ENCODE measurements at regions not wholly inside any gene's neighbourhood (a gene's known extent, or its start where the extent isn't known, plus 50 kb on each side); places are given as distances from the start of the nearest gene placed in this dataset.

DNA sequence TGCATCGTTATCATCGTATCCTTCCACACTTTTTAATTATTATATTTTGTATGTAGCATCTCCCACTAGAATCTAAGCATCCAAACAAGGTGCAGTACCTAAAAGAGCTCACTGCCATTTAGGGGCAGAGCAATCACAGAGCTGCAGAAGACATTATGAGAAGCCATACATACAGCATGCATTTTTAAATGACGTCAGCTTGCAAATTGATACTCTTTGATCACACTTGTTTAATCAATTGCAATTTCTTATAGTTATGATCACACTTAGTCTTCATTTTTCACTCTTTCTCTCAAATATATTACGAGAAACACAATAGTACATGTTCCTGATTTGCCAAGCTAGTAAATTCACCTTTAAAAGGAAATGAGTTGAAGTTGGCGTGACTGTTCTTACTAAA, 753.3 kb upstream of the LRRN3 start:
- H3K36me3 Mint-ChIP-seq: no peaks in the 10 kb centered on the region
- no peaks in the 10 kb centered on the region for H3K4me1 Mint-ChIP-seq (ENCODE audit: low read depth in 2 of 2)
- H3K27me3 Mint-ChIP-seq: no peaks in the 10 kb centered on the region
- DNase-seq (ENCODE audit: low spot score) (no peak), ATAC-seq (no peak)
- peaks cover 15% of the 10 kb centered on the region for H3K9me3 Mint-ChIP-seq
- H3K4me3 Mint-ChIP-seq: no peak overlapping the region
- no peak overlapping the region for H3K27ac Mint-ChIP-seq

DNA sequence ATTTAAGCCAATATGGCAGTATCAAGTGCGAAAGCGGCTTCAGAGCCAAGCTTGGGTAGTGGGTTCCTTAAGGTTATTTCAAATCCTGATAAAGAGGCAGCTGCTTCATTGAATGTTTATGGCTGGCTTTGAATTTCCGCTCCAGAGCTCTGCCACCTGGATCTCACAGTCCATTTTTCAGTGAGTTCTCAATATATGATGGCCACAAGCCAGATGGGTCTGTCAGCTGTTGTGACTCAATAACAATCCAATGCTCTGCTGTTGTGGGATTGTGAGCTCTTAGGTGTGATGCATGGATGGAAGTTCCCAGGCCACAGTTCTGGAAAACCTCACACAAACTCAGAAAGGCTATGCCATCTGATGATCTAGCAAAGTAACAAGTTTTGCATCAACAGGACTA, 743.8 kb upstream of the LRRN3 start:
- Mint-ChIP-seq H3K27ac (no peak overlapping the region), H3K9me3 (peaks cover 8% of the 10 kb centered on the region), H3K27me3 (no peaks in the 10 kb centered on the region), H3K36me3 (no peaks in the 10 kb centered on the region), H3K4me1 (ENCODE audit: low read depth in 2 of 2) (no peaks in the 10 kb centered on the region), H3K4me3 (no peak overlapping the region)
- no peak for DNase-seq (ENCODE audit: low spot score)
- no peak for ATAC-seq

DNA sequence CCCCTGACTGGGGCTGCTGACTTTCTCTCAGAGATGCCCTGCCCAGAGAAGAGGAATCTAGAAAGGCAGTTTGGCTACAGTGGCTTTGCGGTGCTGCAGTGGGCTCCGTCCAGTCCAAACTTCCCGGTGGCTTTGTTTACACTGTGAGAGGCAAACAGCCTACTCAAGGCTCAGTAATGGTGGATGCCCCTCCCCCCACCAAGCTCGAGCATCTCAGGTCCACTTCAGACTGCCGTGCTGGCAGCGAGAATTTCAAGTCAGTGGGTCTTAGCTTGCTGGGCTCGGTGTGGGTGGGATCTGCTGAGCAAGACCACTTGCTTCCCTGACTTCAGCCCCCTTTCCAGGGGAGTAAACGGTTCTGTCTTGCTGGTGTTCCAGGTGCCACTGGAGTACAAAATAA, 734.5 kb upstream of the LRRN3 start:
- Mint-ChIP-seq H3K4me3 (no peak overlapping the region), H3K4me1 (ENCODE audit: low read depth in 2 of 2) (no peaks in the 10 kb centered on the region), H3K27ac (no peak overlapping the region), H3K36me3 (peaks cover 12% of the 10 kb centered on the region), H3K9me3 (peaks cover 24% of the 10 kb centered on the region), H3K27me3 (no peaks in the 10 kb centered on the region)
- ATAC-seq (no peak), DNase-seq (ENCODE audit: low spot score) (no peak)

DNA sequence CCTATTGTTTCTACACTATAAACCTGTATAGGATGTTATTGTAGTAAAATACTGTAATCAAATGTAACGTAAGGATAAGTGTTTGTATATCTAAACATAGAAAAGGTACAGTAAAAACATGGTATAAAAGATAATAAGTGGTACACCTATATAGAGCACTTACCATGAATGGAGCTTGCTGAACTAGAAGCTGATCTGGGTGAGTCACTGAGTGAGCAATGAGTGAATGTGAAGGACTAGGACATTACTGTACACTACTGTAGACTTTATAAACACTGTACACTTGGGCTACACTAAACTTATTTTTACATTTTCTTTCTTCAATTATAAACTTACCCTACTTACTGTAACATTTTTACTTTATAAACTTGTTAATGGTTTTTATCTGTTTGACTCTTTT, 732.9 kb upstream of the LRRN3 start:
- ATAC-seq (no peak), DNase-seq (ENCODE audit: low spot score) (no peak)
- H3K4me1 Mint-ChIP-seq (ENCODE audit: low read depth in 2 of 2): no peaks in the 10 kb centered on the region
- H3K27me3 Mint-ChIP-seq: no peaks in the 10 kb centered on the region
- H3K27ac Mint-ChIP-seq: no peak overlapping the region
- no peak overlapping the region for H3K4me3 Mint-ChIP-seq
- peaks cover 12% of the 10 kb centered on the region for H3K36me3 Mint-ChIP-seq
- peaks cover 21% of the 10 kb centered on the region for H3K9me3 Mint-ChIP-seq

DNA sequence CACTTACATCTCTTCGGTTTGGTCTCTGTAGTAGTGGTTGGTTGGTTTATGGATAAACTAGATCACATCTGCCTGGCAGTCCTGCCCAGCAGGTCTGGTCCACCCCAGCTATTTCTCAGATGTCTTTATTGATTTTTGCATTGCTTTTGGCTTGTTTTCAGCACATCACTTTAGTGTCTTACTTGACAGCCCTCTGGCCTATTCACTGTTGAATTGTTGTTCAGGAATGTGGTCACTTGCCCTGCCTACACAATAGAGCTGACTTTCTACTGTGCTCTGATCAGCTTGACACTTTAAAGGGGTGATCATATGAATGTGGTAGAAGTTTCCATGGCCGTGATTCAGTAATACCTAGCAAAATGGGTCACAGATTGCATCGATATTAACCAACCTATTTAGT, 719.2 kb upstream of the LRRN3 start:
- H3K4me3 Mint-ChIP-seq: no peak overlapping the region
- H3K4me1 Mint-ChIP-seq (ENCODE audit: low read depth in 2 of 2): no peaks in the 10 kb centered on the region
- H3K36me3 Mint-ChIP-seq: no peaks in the 10 kb centered on the region
- H3K9me3 Mint-ChIP-seq: peaks cover 21% of the 10 kb centered on the region
- ATAC-seq: no peak
- no peak overlapping the region for H3K27ac Mint-ChIP-seq
- no peaks in the 10 kb centered on the region for H3K27me3 Mint-ChIP-seq
- DNase-seq (ENCODE audit: low spot score): no peak

DNA sequence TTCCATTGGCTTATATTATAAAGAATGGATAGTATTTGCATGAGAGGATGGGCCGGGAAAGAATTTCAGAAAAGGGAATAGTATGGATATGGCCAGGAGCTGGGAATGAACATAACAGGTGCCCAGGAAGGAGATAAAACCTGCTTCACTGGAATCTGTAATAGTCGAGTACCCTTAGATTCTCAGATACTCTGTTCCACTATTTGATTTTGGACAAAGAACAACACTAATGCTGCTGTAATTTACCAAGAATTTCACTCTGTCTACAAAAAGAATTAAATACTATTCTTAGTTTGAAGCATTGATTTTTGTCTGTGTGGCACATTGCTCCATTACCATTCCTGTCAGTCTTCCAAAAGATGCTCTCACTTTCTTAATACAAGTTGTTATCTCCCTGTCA, 718.2 kb upstream of the LRRN3 start:
- Mint-ChIP-seq H3K4me1 (ENCODE audit: low read depth in 2 of 2) (no peaks in the 10 kb centered on the region), H3K27me3 (no peaks in the 10 kb centered on the region), H3K36me3 (no peaks in the 10 kb centered on the region), H3K27ac (no peak overlapping the region), H3K4me3 (no peak overlapping the region), H3K9me3 (peaks cover 25% of the 10 kb centered on the region)
- DNase-seq (ENCODE audit: low spot score) (no peak), ATAC-seq (no peak)

DNA sequence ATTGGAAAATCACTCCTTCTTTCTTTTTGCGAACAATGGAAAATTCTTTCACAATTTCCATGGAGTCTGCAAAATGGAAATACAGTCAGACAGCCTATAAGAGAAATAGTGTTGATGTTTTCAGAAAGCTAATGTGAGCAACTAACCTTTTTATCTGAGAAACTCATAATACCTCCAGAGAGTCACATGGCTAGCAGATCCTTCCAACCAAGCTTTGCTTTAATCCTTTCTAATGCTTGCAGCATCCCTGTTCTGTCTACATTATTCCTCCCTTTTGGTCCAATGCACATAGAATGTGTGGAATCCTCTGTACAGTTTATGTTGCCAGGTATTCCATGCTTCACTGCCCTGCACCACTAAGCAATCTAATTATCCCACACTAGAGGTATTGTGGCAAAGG, 717.5 kb upstream of the LRRN3 start:
- DNase-seq (ENCODE audit: low spot score): no peak
- Mint-ChIP-seq H3K36me3 (no peaks in the 10 kb centered on the region), H3K27me3 (no peaks in the 10 kb centered on the region), H3K4me1 (ENCODE audit: low read depth in 2 of 2) (no peaks in the 10 kb centered on the region), H3K9me3 (peaks cover 27% of the 10 kb centered on the region), H3K4me3 (no peak overlapping the region), H3K27ac (no peak overlapping the region)
- no peak for ATAC-seq

DNA sequence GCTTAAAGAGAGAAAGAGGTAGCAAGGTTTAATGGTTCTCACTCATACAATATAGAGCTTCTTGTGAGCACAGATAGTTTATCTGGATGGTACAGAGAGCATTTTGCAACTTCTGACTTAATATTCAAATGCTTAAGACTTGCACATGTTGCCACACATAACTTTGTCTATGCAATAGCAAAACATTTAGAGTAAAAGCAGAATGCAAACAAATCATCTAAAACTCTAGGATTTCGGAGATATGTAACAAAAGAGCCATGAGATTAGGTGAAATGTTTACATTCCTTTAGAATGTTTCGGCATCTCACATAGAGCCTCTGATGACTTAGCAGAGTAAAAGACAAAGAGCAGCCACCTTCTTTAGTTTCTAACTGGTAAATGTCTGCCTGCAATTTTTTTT, 717.1 kb upstream of the LRRN3 start:
- ATAC-seq (no peak), DNase-seq (ENCODE audit: low spot score) (no peak)
- H3K27me3 Mint-ChIP-seq: no peaks in the 10 kb centered on the region
- no peak overlapping the region for H3K27ac Mint-ChIP-seq
- no peak overlapping the region for H3K4me3 Mint-ChIP-seq
- H3K4me1 Mint-ChIP-seq (ENCODE audit: low read depth in 2 of 2): no peaks in the 10 kb centered on the region
- no peaks in the 10 kb centered on the region for H3K36me3 Mint-ChIP-seq
- peaks cover 27% of the 10 kb centered on the region for H3K9me3 Mint-ChIP-seq

DNA sequence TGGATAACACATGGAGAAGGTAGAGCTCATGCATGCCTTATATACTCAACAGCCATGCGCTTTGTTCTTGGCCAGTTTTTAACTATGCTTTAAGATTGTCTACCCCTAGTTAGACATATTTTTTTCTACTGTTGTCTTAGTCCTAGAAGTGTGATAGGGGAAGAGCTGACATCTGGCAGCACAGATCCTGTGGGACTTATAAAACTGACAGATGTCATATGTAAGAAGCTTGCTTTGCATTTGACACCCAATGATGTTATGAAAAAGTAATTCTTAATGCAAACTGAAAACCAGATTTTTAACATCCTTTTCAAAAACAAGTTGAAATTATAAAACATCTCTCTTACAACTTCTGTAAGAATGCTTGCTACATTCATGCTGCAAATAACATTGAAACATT, 715.9 kb upstream of the LRRN3 start:
- H3K4me3 Mint-ChIP-seq: no peak overlapping the region
- H3K27me3 Mint-ChIP-seq: no peaks in the 10 kb centered on the region
- H3K36me3 Mint-ChIP-seq: no peaks in the 10 kb centered on the region
- ATAC-seq: no peak
- no peak for DNase-seq (ENCODE audit: low spot score)
- H3K4me1 Mint-ChIP-seq (ENCODE audit: low read depth in 2 of 2): no peaks in the 10 kb centered on the region
- H3K9me3 Mint-ChIP-seq: peaks cover 23% of the 10 kb centered on the region
- no peak overlapping the region for H3K27ac Mint-ChIP-seq

DNA sequence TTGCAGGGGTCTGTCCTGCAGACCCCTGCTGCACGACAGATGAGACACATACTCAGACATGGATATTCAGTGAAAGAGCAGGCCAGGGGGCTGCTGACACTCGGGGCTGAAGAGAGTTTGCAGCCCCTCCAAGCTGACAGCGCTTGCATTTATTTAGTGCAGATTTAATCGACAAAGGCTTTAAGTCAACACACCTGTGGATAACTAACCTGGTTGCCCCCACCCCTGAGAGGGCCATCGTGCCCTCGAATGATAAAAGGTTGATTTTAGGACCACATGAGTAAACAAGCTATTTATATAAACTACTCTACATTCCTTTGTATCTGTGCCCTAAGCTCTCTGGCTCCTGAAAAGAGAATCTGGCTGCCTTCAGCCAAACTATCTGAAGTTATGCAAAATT, 708.2 kb upstream of the LRRN3 start:
- Mint-ChIP-seq H3K27me3 (no peaks in the 10 kb centered on the region), H3K9me3 (peaks cover 13% of the 10 kb centered on the region), H3K4me3 (no peak overlapping the region), H3K27ac (no peak overlapping the region), H3K36me3 (no peaks in the 10 kb centered on the region), H3K4me1 (ENCODE audit: low read depth in 2 of 2) (no peaks in the 10 kb centered on the region)
- ATAC-seq (no peak), DNase-seq (ENCODE audit: low spot score) (no peak)

DNA sequence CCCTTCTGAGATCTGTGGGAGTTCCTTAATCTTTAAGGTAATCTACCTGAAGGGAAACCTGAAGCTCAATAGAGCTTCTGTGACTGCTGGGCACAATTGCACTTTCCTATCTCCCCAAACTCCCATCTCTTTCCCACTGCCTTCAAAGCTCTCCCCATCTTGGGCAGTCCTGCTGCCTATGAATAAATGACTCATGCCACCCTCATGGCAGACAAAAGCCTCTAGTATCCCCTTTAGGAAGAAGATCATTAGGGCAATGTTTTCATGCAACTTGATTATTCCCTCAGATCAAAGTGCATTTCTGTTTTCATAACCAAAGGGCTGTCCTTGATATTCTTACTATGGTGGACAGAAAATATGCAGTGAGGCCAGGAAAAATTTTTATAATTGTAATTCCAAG, 704.9 kb upstream of the LRRN3 start:
- Mint-ChIP-seq H3K27ac (no peak overlapping the region), H3K27me3 (no peaks in the 10 kb centered on the region), H3K4me1 (ENCODE audit: low read depth in 2 of 2) (no peaks in the 10 kb centered on the region), H3K4me3 (no peak overlapping the region), H3K36me3 (no peaks in the 10 kb centered on the region), H3K9me3 (peaks cover 17% of the 10 kb centered on the region)
- ATAC-seq (no peak), DNase-seq (ENCODE audit: low spot score) (no peak)

DNA sequence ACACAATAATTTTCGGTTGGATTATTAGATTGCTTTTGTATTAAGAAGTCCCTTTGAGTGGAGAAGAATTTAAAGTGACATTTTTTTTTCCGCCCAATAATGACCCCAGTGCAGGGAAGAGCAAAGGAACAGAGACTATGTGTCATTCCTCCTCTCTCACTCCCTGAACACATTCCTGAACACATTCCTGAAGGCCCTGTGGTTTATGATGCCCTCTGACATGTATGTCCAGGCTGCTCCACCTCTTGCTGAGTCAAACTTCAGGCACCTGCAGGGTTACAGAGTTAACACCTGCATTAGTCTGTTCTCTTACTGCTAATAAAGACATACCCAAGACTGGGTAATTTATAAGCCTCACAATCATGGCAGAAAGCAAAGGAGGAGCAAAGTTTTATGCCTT, 704.0 kb upstream of the LRRN3 start:
- no peaks in the 10 kb centered on the region for H3K27me3 Mint-ChIP-seq
- no peak overlapping the region for H3K27ac Mint-ChIP-seq
- no peak for ATAC-seq
- H3K4me3 Mint-ChIP-seq: no peak overlapping the region
- H3K9me3 Mint-ChIP-seq: peaks cover 17% of the 10 kb centered on the region
- H3K4me1 Mint-ChIP-seq (ENCODE audit: low read depth in 2 of 2): no peaks in the 10 kb centered on the region
- no peak for DNase-seq (ENCODE audit: low spot score)
- no peaks in the 10 kb centered on the region for H3K36me3 Mint-ChIP-seq

DNA sequence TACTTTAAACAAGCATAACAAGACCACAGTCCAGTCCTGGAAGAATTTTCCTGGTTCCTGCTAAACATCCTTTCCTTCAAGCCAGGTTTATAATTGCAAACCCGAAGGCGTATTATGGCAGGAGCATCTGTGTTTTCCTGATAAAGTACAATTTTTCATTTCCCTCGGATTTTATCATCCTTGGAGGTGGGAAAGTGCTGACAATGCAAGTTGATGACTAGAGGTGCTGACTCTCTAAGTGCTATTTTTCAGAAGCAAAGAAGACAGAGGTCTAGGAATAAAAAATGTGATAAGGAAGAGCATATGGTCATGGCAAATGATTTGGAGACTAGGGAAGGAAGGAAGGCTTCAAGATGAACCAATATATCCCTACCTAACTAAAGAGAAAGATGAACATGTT, 703.2 kb upstream of the LRRN3 start:
- Mint-ChIP-seq H3K9me3 (peaks cover 22% of the 10 kb centered on the region), H3K36me3 (no peaks in the 10 kb centered on the region), H3K27ac (no peak overlapping the region), H3K27me3 (no peaks in the 10 kb centered on the region), H3K4me1 (ENCODE audit: low read depth in 2 of 2) (no peaks in the 10 kb centered on the region), H3K4me3 (no peak overlapping the region)
- ATAC-seq: no peak
- no peak for DNase-seq (ENCODE audit: low spot score)

DNA sequence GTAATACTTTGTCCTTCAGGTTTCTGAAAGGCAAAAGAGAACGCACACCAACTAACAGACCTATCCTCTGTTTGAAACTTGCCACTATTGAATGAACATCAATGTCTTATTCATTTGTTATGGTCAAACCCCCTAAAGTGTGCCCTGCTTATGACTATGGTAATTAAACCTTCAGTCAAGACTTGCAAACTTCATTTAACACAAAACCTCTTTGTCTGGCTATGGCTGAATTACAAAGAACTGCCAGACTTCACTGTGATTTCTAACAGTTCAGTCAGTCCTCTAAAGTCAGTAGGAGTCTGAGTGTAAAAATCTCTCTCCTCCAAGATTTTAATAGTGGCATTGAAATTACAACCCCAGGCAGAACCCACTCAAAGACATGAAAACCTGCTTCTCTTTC, 702.5 kb upstream of the LRRN3 start:
- Mint-ChIP-seq H3K4me3 (no peak overlapping the region), H3K4me1 (ENCODE audit: low read depth in 2 of 2) (no peaks in the 10 kb centered on the region), H3K27ac (no peak overlapping the region), H3K27me3 (no peaks in the 10 kb centered on the region), H3K36me3 (no peaks in the 10 kb centered on the region), H3K9me3 (peaks cover 16% of the 10 kb centered on the region)
- no peak for ATAC-seq
- no peak for DNase-seq (ENCODE audit: low spot score)

DNA sequence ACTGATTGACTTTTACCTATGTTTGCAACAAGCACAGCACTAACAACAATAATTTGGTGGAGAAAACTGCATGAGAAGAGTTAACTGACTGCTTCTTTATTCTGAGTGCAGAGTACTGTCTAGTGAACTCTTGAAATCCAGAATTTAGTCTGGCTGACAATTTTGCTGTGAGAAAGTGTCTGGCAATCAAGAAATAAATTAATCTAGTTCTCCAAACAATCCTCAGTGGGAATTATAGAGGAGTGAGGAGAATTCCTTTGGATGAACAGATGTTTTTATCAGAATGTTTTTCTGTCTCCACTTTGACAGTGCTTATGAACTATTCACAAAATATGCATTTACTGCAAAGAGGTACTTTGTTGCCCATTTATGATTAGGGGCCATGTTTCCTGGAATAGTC, 694.9 kb upstream of the LRRN3 start:
- DNase-seq (ENCODE audit: low spot score) (no peak), ATAC-seq (no peak)
- Mint-ChIP-seq H3K9me3 (peaks cover 11% of the 10 kb centered on the region), H3K27me3 (no peaks in the 10 kb centered on the region), H3K4me1 (ENCODE audit: low read depth in 2 of 2) (no peaks in the 10 kb centered on the region), H3K36me3 (no peaks in the 10 kb centered on the region), H3K27ac (no peak overlapping the region), H3K4me3 (no peak overlapping the region)
